Small intestine (tissue), 7 donors: ENCODE measurements at regions not wholly inside any gene's neighbourhood (a gene's known extent, or its start where the extent isn't known, plus 50 kb on each side); places are given as distances from the start of the nearest gene placed in this dataset.
A peak's percentile ranks its signal among the peaks of the same experiment; 100 is the strongest.
"Not testable (repeated sequence)": the region's sequence is repeated elsewhere in the genome, so short reads cannot be mapped to it uniquely, and the experiment has no call there.

Experiments
- DNase-seq, 2 donors: peaks; one replicate each; pipeline versions ENCODE4 v3.0.0 to v3.0.0-alpha.2; 2013
- FAIRE-seq: peaks from 2 replicates; lab custom pipeline; 2012; peaks lifted over from hg19 to GRCh38; lab: Jason Lieb, UNC
- H3K27ac ChIP-seq, 3 donors: one replicate each; pipeline ENCODE4 v1.5.1; 2013; ENCODE audit warnings: low read length in 2 of 3, mild to moderate bottlenecking in 2 of 3, control low read depth in 1 of 3, inconsistent platforms in 1 of 3, low read depth in 1 of 3, moderate library complexity in 1 of 3
- H3K27me3 ChIP-seq, 3 donors: one replicate each; pipeline ENCODE4 v1.6.1; 2013; ENCODE audit warnings: low read length in 3 of 3, inconsistent platforms in 1 of 3; ENCODE audit not compliant: control insufficient read depth in 3 of 3, insufficient read depth in 3 of 3
- H3K36me3 ChIP-seq, 3 donors: one replicate each; pipeline ENCODE4 v1.6.1; 2013; ENCODE audit warnings: low read length in 3 of 3, inconsistent platforms in 1 of 3, low read depth in 1 of 3, mild to moderate bottlenecking in 1 of 3, moderate library complexity in 1 of 3; ENCODE audit not compliant: control insufficient read depth in 3 of 3, insufficient read depth in 2 of 3
- H3K4me1 ChIP-seq, 3 donors: one replicate each; pipeline ENCODE4 v1.6.1; 2013; ENCODE audit warnings: low read length in 2 of 3, inconsistent platforms in 1 of 3, low read depth in 1 of 3, mild to moderate bottlenecking in 1 of 3, moderate library complexity in 1 of 3; ENCODE audit not compliant: control insufficient read depth in 3 of 3, insufficient read depth in 2 of 3
- H3K4me3 ChIP-seq, 3 donors: one replicate each; pipeline ENCODE4 v1.5.1; 2013; ENCODE audit warnings: low read length in 3 of 3, control low read depth in 1 of 3, inconsistent platforms in 1 of 3, low read depth in 1 of 3, mild to moderate bottlenecking in 1 of 3, moderate library complexity in 1 of 3
- H3K9me3 ChIP-seq, 2 donors: one replicate each; pipeline ENCODE4 v1.6.1; 2013; ENCODE audit warnings: low read depth in 1 of 2, low read length in 1 of 2; ENCODE audit not compliant: control insufficient read depth in 2 of 2, insufficient read depth in 1 of 2
- WGBS, 3 donors: extraction: QIAGEN DNeasy Blood & Tissue Kit; methylation state at CpG; one replicate each; pipeline ENCODE4 v1.1.7; 2013; 5-methylcytosine and 5-hydroxymethylcytosine counted together
- donor health status: healthy with polysubstance abuse.
- donor health status: control.
- donor health status: control.
- donor health status: Bipolar disorder and iron deficiency.
- donor health status: healthy.

DNA sequence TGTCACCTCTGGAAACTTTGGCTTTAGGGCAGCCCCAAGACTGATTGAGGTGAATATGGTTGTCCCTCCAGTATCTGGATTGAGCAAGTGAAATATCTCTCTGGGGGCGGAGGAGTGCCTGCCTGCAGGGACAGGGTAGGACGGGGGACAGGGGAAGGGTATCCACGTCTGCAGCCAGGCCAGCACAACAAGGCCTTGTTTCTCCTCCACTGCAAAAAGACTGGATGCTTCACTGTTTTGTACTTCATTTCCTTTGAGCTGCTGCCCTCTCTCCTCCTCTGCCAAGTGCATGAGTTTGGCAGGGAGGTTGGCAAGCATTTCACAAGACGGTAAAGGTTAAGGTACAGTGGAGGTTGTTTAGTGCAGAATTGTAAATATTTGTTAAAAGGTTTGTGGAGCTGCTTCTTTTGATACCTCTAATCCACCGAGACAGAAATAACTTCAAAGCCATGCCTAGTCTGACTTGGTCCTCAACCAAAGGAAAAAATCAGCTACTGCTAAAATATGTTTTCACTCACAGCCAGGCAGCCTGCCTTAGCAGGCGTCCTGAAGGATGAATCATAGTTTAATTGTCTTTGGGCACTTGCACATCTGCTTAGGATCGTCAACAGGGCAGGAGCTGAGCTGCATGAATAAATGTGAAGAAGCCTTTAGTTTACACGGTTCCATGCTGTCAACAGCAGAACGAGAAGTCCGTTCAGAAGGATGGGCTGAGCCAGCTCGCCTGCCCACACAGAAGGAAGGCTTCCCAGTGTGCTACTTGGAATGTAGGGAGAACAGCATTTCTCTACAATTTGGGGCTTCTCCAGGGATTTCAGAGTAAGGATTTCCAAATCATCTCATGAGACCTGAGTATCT, 269.7 kb downstream of the TTC6 start:
- FAIRE-seq, result no peak
- no peak overlapping the region for H3K27ac ChIP-seq
- 16 to 41% (median 29%) methylated on average over 11 of the region's 11 CpGs for WGBS, 3 donors

GRCh38 chr14:37865719-37866549, 270.5 kb downstream of the TTC6 start:
- Histone ChIP-seq H3K27me3 (no peaks in the 10 kb centered on the region), H3K4me1 (no peaks in the 10 kb centered on the region), H3K36me3 (no peaks in the 10 kb centered on the region), H3K4me3 (no peak overlapping the region), H3K27ac (no peak overlapping the region), H3K9me3 (no peaks in the 10 kb centered on the region)
- 69 to 88% (median 74%) methylated on average over 4 of the region's 4 CpGs for whole genome bisulfite sequencing, 3 donors
- FAIRE-seq (no peak), DNase-seq (no peak)

More for the DNA sequence above, 269.7 kb downstream of the TTC6 start:
- Histone ChIP-seq H3K36me3 (no peaks in the 10 kb centered on the region), H3K9me3 (no peaks in the 10 kb centered on the region), H3K4me3 (no peak overlapping the region), H3K27me3 (no peaks in the 10 kb centered on the region), H3K4me1 (no peaks in the 10 kb centered on the region)
- DNase-seq, result peak; percentile 11 to 21

DNA sequence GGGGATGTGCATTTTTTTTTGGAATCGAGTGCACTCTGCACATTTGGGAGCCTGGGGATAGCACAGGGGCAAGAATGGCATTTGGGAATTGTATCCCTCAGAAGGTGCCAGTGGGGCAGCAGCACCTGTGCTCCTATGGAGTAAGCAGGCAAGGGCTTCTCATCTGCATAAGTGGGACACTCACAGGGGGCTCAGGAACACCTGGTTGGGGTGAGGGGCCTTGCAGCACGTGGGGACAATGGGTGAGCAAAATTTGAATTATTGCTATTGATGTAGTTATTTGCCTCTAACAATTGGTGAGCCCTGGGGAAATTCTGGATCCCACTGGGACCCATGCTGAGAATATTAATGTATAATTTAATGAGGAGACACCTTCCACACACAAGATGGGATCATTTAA, 274.2 kb downstream of the TTC6 start:
- FAIRE-seq (no peak), DNase-seq (no peak)

GRCh38 chr14:37870170-37870569, 274.7 kb downstream of the TTC6 start:
- 33 to 63% (median 52%) methylated on average over 5 of the region's 5 CpGs for WGBS, 3 donors
- H3K36me3 ChIP-seq, result no peaks in the 10 kb centered on the region
- no peak overlapping the region for H3K4me3 ChIP-seq
- no peaks in the 10 kb centered on the region for H3K9me3 ChIP-seq
- H3K27ac ChIP-seq, result no peak overlapping the region
- H3K27me3 ChIP-seq, result no peaks in the 10 kb centered on the region
- FAIRE-seq, result no peak
- H3K4me1 ChIP-seq, result peaks cover 0 to 3% (median 0%) of the 10 kb centered on the region in 3 donors
- peak in 1 of 2 donors; percentile 8 for DNase-seq

More for the DNA sequence above, 274.2 kb downstream of the TTC6 start:
- no peaks in the 10 kb centered on the region for H3K36me3 ChIP-seq
- WGBS, 3 donors, result 65 to 85% (median 66%) methylated on average over 2 of the region's 2 CpGs
- H3K9me3 ChIP-seq, result no peaks in the 10 kb centered on the region
- no peak overlapping the region for H3K4me3 ChIP-seq
- H3K27ac ChIP-seq, result no peak overlapping the region
- H3K4me1 ChIP-seq, result no peaks in the 10 kb centered on the region
- H3K27me3 ChIP-seq, result no peaks in the 10 kb centered on the region

DNA sequence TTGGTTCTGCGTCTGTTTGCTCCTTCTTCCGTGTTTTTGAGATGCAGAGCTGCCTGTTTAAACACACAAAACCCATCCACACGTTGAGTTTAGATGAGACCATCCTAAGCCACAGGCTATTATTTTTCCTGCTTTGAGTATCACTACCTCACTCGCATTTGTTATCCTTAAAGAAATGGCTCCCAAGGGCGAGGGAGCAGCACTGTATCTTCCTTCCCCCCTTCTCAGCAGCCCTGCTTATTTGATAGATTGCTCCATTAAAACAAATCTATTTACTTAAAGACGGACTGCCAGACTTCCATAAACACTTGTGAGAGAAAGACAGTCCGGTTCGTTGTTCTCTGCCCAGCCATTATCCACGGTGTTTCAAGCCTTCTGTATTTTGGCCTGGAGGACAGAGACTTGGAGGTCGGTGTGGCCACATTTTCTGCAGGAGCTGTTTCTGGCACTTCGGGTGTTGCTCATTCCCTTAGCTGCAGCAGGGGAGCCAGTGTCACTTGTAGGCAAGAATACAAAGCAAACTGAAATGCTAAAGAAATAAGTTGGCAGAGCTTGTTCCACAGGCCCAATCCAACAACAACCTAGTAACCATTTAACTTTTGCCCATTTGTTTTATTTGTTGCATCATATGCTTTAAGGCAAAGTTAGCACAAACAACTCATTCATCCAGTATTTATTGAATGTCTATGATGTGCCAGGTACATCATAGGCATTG, 275.4 kb downstream of the TTC6 start:
- no peaks in the 10 kb centered on the region for H3K36me3 ChIP-seq
- no peaks in the 10 kb centered on the region for H3K9me3 ChIP-seq
- H3K4me1 ChIP-seq, result peaks cover 0 to 3% (median 0%) of the 10 kb centered on the region in 3 donors
- WGBS, 3 donors, result 55 to 68% (median 67%) methylated on average over 11 of the region's 11 CpGs
- no peak for DNase-seq
- no peak overlapping the region for H3K27ac ChIP-seq
- no peaks in the 10 kb centered on the region for H3K27me3 ChIP-seq
- H3K4me3 ChIP-seq, result no peak overlapping the region
- no peak for FAIRE-seq

GRCh38 chr14:37874065-37874428, 278.6 kb downstream of the TTC6 start:
- not testable (repeated sequence) for H3K9me3 ChIP-seq, H3K27me3 ChIP-seq, H3K27ac ChIP-seq, H3K4me3 ChIP-seq, H3K4me1 ChIP-seq, DNase-seq, H3K36me3 ChIP-seq, FAIRE-seq
- WGBS, 3 donors, result 70 to 93% (median 80%) methylated on average over 10 of the region's 10 CpGs

DNA sequence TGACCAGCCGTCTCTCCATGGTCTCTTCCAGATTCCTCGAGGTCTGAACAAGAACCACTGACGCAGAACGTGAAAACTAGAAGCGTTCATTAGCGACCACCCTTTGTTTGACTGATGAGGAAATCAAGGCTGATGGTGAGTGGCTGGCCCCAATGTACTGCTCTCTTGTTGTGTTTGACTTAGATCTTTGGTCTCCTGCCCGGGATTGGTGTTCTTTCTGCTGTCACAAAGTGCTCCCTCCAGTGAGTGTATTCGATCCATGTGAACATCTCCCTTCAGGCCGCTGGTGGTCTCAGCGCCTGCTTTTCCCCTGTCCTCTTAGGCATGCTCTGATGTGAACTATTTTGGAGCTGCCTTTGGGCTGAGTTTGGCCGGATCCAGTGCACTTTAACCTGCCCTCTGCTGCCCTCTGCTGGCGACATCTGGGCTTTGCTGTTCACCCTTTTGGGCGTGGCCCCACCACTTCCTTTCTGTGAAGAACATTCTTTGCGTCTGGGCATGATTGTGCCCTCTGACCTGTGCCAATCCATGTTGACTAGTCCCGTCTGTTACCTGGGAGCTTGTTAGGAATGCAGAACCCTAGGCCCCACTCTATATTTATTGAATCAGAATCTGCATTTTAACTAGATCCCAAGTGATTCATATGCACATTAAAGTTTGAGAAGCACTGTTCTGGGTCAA, 279.1 kb downstream of the TTC6 start:
- peaks cover 0 to 3% (median 0%) of the 10 kb centered on the region in 3 donors for H3K4me1 ChIP-seq
- 31 to 35% (median 34%) methylated on average over 15 of the region's 15 CpGs for WGBS, 3 donors
- H3K27ac ChIP-seq, result no peak overlapping the region
- no peaks in the 10 kb centered on the region for H3K9me3 ChIP-seq
- DNase-seq (peak; percentile 85 to 89), FAIRE-seq (no peak)
- H3K36me3 ChIP-seq, result no peaks in the 10 kb centered on the region
- no peaks in the 10 kb centered on the region for H3K27me3 ChIP-seq
- H3K4me3 ChIP-seq, result no peak overlapping the region
